ENCODE measurements at regions not wholly inside any gene's neighbourhood (a gene's known extent, or its start where the extent isn't known, plus 50 kb on each side); places are given as distances from the start of the nearest gene placed in this dataset.

DNA sequence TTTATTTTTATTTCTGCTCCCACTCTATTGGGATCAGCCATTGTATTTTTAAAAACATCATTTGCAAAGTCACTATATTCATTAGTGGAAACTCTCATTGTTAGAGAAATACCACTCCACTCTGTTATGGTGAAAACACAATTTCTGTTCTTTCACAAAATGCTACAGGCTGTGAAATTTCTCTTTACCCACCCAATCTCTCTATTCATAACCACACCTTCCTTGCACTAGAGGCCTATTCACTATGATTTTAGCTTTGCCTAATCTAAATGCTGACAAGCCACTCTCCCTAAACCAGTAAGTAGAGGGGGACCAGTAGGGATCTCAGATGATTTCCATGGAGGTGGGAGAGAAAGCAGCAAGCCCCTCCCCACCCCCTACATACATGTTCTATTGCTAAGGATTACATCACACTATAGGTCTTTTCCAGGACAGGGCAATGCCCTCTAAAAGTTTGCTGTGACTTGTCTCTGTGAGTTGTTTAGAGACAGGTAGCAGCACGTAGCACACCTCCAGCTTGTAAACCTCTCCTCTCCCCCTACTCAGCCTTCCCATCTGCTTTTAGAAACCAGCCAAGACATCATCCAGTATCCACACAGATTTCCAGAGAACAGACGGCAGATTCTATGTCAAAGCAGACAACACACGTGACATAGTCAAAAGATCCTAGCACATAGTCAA is 58.3 kb upstream of the PPP1R3C start:
- TF ChIP-seq GATA3 (IDR thresholded peaks at IDR 0.05; ENCODE audit: low read depth, low read length) = no peak
- no peak for TF ChIP-seq GATA2 (IDR thresholded peaks at IDR 0.05; ENCODE audit: low read depth, low read length)
